DND-41 (cell line): ENCODE measurements at regions not wholly inside any gene's neighbourhood (a gene's known extent, or its start where the extent isn't known, plus 50 kb on each side); places are given as distances from the start of the nearest gene placed in this dataset.

Experiments
- ATAC-seq: fragments of 200-7000 bp; cut with Tn5 transposase; 3 replicates; pipeline ENCODE4 v1.9.1; 2021; ENCODE audit warnings: low read depth; ENCODE audit not compliant: insufficient read depth
- DNase-seq: peaks from one replicate; pipeline ENCODE4 v3.0.0-alpha.2; 2020
- H2AFZ ChIP-seq: 2 replicates; pipeline ENCODE4 v1.6.0; 2012; ENCODE audit warnings: low read depth, low read length
- H3K27ac ChIP-seq: 2 replicates; pipeline ENCODE4 v1.5.1; 2012; ENCODE audit warnings: low read length, inconsistent platforms
- H3K27me3 ChIP-seq: fragments of 200-600 bp; sonication (generic); 2 replicates; pipeline ENCODE4 v1.6.0; 2012; ENCODE audit warnings: low read length, mild to moderate bottlenecking, inconsistent platforms; ENCODE audit not compliant: insufficient read depth, poor library complexity
- H3K36me3 ChIP-seq: 2 replicates; pipeline ENCODE4 v1.5.1; 2012; ENCODE audit warnings: low read length, inconsistent platforms; ENCODE audit not compliant: insufficient read depth
- H3K4me1 ChIP-seq: 2 replicates; pipeline ENCODE4 v1.5.1; 2012; ENCODE audit warnings: mild to moderate bottlenecking, low read length; ENCODE audit not compliant: insufficient read depth
- H3K4me2 ChIP-seq: 2 replicates; pipeline ENCODE4 v1.6.0; 2012; ENCODE audit warnings: mild to moderate bottlenecking, moderate library complexity, low read length, inconsistent platforms; ENCODE audit not compliant: insufficient read depth
- H3K4me3 ChIP-seq, 2 experiments: fragments of 200-600 bp in 1 of 2; shearing (Covaris generic) in 1 of 2; 2 replicates each; pipeline ENCODE4 v1.5.1; 2012 to 2016; ENCODE audit warnings: inconsistent platforms in 2 of 2, low read length in 2 of 2, mild to moderate bottlenecking in 2 of 2, low read depth in 1 of 2, moderate library complexity in 1 of 2
- H3K79me2 ChIP-seq: 2 replicates; pipeline ENCODE4 v1.6.0; 2012; ENCODE audit warnings: low read length, inconsistent platforms; ENCODE audit not compliant: insufficient read depth
- H3K9ac ChIP-seq: 2 replicates; pipeline ENCODE4 v1.6.0; 2012; ENCODE audit warnings: low read depth, mild to moderate bottlenecking, inconsistent platforms, low read length, moderate library complexity
- H3K9me3 ChIP-seq: 2 replicates; pipeline ENCODE4 v1.5.1; 2012; ENCODE audit warnings: low read length, moderate library complexity, mild to moderate bottlenecking, inconsistent platforms; ENCODE audit not compliant: insufficient read depth, severe bottlenecking
- H4K20me1 ChIP-seq: 2 replicates; pipeline ENCODE4 v1.6.0; 2012; ENCODE audit warnings: low read length; ENCODE audit not compliant: insufficient read depth
- EZH2 ChIP-seq: IDR thresholded peaks from 3 replicates; pipeline ENCODE4 v1.6.1; 2012; ENCODE audit warnings: borderline replicate concordance, low read depth, mild to moderate bottlenecking, moderate library complexity, low read length, inconsistent platforms; ENCODE audit not compliant: severe bottlenecking
- TF ChIP-seq, protein P1 (sequence below): IDR thresholded peaks from 2 replicates; pipeline ENCODE4 v1.5.1; 2012; ENCODE audit warnings: borderline replicate concordance, low read length, moderate library complexity, mild to moderate bottlenecking; ENCODE audit not compliant: poor library complexity, severe bottlenecking; ENCODE audit errors: extremely low read depth

DNA sequence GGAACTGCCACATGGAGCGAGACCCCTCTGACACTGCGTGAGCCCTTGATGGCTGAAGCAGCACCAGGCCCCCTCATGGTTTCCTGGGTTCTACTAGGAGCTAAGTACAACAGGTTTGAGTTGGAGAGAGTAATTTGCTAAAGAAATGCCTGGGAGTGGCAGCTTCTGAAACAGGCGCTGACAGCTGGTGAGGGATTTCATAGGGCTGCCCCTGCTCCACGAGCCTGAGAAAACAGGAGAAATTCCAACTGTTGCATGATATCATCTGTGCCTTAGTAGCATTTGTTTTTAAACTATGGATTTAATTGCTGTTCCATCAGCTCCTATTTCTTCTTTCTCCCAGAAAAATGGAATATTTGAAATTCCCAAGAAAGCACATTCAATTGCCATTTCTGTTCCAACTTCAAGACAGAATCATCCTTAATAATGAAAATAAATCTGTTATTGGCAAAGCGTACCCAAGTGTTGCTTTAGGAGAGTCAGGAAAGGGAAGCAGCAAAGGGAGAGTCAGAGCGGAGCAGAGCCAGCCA lies 78.8 kb upstream of the ANKFN1 start:
- Histone ChIP-seq H3K4me2 (no peak overlapping the region), H3K4me3 (no peak overlapping the region), H3K9me3 (peaks cover 14% of the 10 kb centered on the region), H3K36me3 (no peaks in the 10 kb centered on the region), H3K27ac (no peak overlapping the region), H2AFZ (no peak overlapping the region), H4K20me1 (no peaks in the 10 kb centered on the region), H3K79me2 (no peaks in the 10 kb centered on the region), H3K4me1 (no peaks in the 10 kb centered on the region), H3K9ac (no peak overlapping the region), H3K27me3 (no peaks in the 10 kb centered on the region)
- DNase-seq (no peak), ATAC-seq (no peak)
- no peak for TF ChIP-seq EZH2
- TF ChIP-seq, protein P1, sequence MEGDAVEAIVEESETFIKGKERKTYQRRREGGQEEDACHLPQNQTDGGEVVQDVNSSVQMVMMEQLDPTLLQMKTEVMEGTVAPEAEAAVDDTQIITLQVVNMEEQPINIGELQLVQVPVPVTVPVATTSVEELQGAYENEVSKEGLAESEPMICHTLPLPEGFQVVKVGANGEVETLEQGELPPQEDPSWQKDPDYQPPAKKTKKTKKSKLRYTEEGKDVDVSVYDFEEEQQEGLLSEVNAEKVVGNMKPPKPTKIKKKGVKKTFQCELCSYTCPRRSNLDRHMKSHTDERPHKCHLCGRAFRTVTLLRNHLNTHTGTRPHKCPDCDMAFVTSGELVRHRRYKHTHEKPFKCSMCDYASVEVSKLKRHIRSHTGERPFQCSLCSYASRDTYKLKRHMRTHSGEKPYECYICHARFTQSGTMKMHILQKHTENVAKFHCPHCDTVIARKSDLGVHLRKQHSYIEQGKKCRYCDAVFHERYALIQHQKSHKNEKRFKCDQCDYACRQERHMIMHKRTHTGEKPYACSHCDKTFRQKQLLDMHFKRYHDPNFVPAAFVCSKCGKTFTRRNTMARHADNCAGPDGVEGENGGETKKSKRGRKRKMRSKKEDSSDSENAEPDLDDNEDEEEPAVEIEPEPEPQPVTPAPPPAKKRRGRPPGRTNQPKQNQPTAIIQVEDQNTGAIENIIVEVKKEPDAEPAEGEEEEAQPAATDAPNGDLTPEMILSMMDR: no peak

DNA sequence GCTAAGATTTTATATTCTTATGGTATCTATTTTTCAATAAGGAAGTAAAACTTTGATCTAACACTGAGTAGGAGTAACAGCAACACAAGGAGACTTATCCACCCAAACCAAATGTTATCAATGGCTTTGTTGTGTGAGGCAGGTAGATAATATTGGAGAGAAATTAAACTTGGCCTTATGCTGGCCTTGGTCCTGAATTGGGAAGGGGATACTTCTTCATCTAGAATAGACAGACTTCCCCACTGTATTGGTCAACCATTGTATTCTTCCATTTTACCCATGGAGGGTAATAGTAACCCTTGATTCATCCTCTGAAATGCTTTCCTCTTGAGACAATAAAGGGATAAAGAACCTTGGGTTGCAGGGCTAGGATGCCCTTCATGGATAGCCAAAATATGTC lies 76.3 kb upstream of the ANKFN1 start:
- Histone ChIP-seq H3K4me3 (no peak overlapping the region), H4K20me1 (no peaks in the 10 kb centered on the region), H3K36me3 (no peaks in the 10 kb centered on the region), H3K9ac (no peak overlapping the region), H2AFZ (no peak overlapping the region), H3K27me3 (no peaks in the 10 kb centered on the region), H3K4me1 (no peaks in the 10 kb centered on the region), H3K79me2 (no peaks in the 10 kb centered on the region), H3K9me3 (peaks cover 14% of the 10 kb centered on the region), H3K4me2 (no peak overlapping the region), H3K27ac (no peak overlapping the region)
- no peak for ATAC-seq
- DNase-seq: no peak
- TF ChIP-seq, protein P1: no peak
- no peak for TF ChIP-seq EZH2

DNA sequence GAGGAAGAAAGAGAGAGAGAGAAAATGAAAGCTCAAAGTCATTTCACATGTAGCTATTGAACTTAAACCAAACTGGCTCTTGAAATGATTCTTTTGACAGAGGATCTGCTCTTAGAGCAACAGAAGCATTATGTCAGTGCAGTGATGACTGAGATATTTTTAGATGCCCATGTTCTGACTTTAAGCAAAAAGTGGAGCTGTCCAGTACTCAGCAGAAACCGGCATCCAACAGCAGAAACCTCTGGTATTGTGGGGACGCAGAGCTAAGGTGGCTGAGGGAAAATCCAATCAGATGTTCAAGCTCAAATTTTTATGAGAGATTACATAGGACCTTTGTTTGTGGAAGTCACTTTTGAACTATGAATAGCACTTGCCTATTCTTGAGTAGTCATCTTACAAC lies 69.8 kb upstream of the ANKFN1 start:
- H3K27me3 ChIP-seq: no peaks in the 10 kb centered on the region
- H3K4me2 ChIP-seq: no peak overlapping the region
- TF ChIP-seq, protein P1: no peak
- no peak for TF ChIP-seq EZH2
- no peaks in the 10 kb centered on the region for H3K9me3 ChIP-seq
- no peak overlapping the region for H3K4me3 ChIP-seq
- H3K4me1 ChIP-seq: peaks cover 4% of the 10 kb centered on the region
- H3K9ac ChIP-seq: no peak overlapping the region
- no peak for ATAC-seq
- H3K36me3 ChIP-seq: no peaks in the 10 kb centered on the region
- no peaks in the 10 kb centered on the region for H3K79me2 ChIP-seq
- H2AFZ ChIP-seq: no peak overlapping the region
- H4K20me1 ChIP-seq: no peaks in the 10 kb centered on the region
- DNase-seq: no peak
- no peak overlapping the region for H3K27ac ChIP-seq

DNA sequence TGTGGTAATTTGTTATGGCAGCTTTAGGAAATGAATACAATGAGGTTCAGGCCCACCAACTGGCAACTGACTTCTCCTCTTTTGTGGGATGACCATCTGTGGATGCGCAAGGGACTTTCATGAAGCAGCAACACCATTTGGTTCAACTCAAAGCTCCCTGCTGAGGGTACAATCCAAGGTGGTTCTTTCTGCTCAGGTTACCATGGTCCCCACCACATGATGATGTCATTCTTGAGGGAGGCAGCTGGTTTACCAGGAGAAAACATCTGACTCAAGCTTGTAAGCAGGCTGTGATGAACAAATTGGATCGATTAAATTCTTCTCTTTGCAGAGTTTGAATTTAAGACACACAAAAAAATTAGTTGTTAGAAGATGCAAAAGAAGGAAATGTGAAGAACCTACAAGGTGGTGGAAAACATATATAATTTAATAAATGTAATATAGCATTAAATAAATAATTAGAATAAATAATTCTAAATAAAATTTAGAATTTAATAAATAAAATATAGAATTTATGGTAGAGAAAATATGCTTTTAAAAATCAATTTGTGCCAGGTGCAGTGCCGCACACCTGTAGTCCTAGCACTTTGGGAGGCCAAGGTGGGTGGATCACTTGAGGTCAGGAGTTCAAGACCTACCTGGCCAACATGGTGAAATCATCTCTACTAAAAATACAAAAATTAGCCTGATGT lies 67.6 kb upstream of the ANKFN1 start:
- peaks cover 4% of the 10 kb centered on the region for H3K4me1 ChIP-seq
- no peaks in the 10 kb centered on the region for H4K20me1 ChIP-seq
- H3K4me3 ChIP-seq: no peak overlapping the region
- H3K27me3 ChIP-seq: no peaks in the 10 kb centered on the region
- no peaks in the 10 kb centered on the region for H3K79me2 ChIP-seq
- no peaks in the 10 kb centered on the region for H3K36me3 ChIP-seq
- no peak overlapping the region for H3K4me2 ChIP-seq
- H3K9me3 ChIP-seq: no peaks in the 10 kb centered on the region
- H3K27ac ChIP-seq: no peak overlapping the region
- peak; percentile 73 for ATAC-seq
- H3K9ac ChIP-seq: no peak overlapping the region
- no peak for TF ChIP-seq EZH2
- TF ChIP-seq, protein P1: no peak
- no peak overlapping the region for H2AFZ ChIP-seq
- DNase-seq: peak; percentile 50
